RWPE2 (cell line): ENCODE measurements at regions not wholly inside any gene's neighbourhood (a gene's known extent, or its start where the extent isn't known, plus 50 kb on each side); places are given as distances from the start of the nearest gene placed in this dataset.
A peak's percentile ranks its signal among the peaks of the same experiment; 100 is the strongest.

Experiments
- ATAC-seq: fragments of 200-7000 bp; cut with Tn5 transposase; 3 replicates; pipeline ENCODE4 v1.9.1; 2021; ENCODE audit warnings: low read depth
- DNase-seq: peaks from one replicate; pipeline ENCODE4 v3.0.0-alpha.2; 2020; ENCODE audit warnings: low spot score
- H3K27ac ChIP-seq: fragments of 450-650 bp; 2 replicates; pipeline ENCODE4 v1.5.1; 2017; ENCODE audit warnings: mild to moderate bottlenecking; ENCODE audit not compliant: poor library complexity, severe bottlenecking
- H3K27me3 ChIP-seq: fragments of 250-450 bp; sonication (Bioruptor Pico); 2 replicates; pipeline ENCODE4 v1.5.1; 2021; ENCODE audit warnings: mild to moderate bottlenecking, moderate library complexity; ENCODE audit not compliant: insufficient read depth, poor library complexity, severe bottlenecking
- H3K36me3 ChIP-seq: fragments of 250-450 bp; sonication (Bioruptor Pico); 2 replicates; pipeline ENCODE4 v1.5.1; 2020; ENCODE audit warnings: low read depth, mild to moderate bottlenecking, moderate library complexity
- H3K4me1 ChIP-seq: fragments of 250-450 bp; sonication (Bioruptor Pico); 2 replicates; pipeline ENCODE4 v1.5.1; 2021; ENCODE audit warnings: mild to moderate bottlenecking, moderate library complexity; ENCODE audit not compliant: insufficient read depth, poor library complexity, severe bottlenecking
- H3K4me3 ChIP-seq: fragments of 250-450 bp; sonication (Bioruptor Pico); 2 replicates; pipeline ENCODE4 v1.5.1; 2021; ENCODE audit warnings: mild to moderate bottlenecking, moderate library complexity; ENCODE audit not compliant: severe bottlenecking
- H3K9me3 ChIP-seq: fragments of 250-450 bp; sonication (Bioruptor Pico); 2 replicates; pipeline ENCODE4 v1.5.1; 2021; ENCODE audit warnings: mild to moderate bottlenecking, moderate library complexity; ENCODE audit not compliant: severe bottlenecking
- CTCF ChIP-seq: fragments of 450-650 bp; IDR thresholded peaks from one replicate; pipeline ENCODE4 v1.5.1; 2017; ENCODE audit warnings: mild to moderate bottlenecking, moderate library complexity; ENCODE audit not compliant: poor library complexity, severe bottlenecking

- Histone ChIP-seq H3K4me1 (peaks cover 9% of the 10 kb centered on the region), H3K9me3 (no peaks in the 10 kb centered on the region), H3K36me3 (no peaks in the 10 kb centered on the region), H3K4me3 (no peak overlapping the region), H3K27ac (peak overlapping the region; percentile 46), H3K27me3 (no peaks in the 10 kb centered on the region)
- ATAC-seq (no peak), DNase-seq (no peak)
- no peak for TF ChIP-seq CTCF
Measured at GRCh38 chr11:26027887-26028286, 304.0 kb upstream of the ANO3 start.

DNA sequence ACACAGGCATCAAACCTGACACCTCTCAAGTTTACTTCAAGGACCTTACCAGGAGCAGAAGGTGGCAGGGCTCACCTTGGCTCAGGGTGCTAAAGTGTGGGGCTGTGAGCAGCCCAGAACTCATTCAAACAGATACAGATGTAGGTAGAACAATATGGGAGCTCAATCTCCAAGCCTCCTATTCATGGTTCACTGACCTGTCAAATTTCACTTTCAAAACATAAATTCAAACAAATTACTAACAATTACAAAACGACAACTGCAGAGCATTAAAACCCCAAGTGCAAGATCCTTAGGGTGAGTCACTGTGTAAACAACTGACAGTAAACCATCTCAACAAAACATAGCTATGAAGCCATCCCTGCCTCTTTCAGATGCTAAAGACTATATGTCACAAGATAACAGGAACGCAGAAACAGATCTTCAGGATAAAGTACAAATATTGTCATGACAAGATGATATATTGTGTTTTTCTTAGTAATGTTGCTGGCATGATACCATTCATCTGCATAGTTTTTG lies 303.5 kb upstream of the ANO3 start:
- Histone ChIP-seq H3K9me3 (no peaks in the 10 kb centered on the region), H3K27me3 (no peaks in the 10 kb centered on the region), H3K36me3 (no peaks in the 10 kb centered on the region), H3K4me3 (no peak overlapping the region), H3K27ac (peak overlapping the region; percentile 46), H3K4me1 (peaks cover 9% of the 10 kb centered on the region)
- no peak for TF ChIP-seq CTCF
- DNase-seq: no peak
- peak; percentile 87 for ATAC-seq

- H3K9me3 ChIP-seq: no peaks in the 10 kb centered on the region
- H3K27ac ChIP-seq: no peak overlapping the region
- DNase-seq (no peak), ATAC-seq (no peak)
- no peaks in the 10 kb centered on the region for H3K27me3 ChIP-seq
- TF ChIP-seq CTCF: no peak
- no peaks in the 10 kb centered on the region for H3K36me3 ChIP-seq
- peaks cover 7% of the 10 kb centered on the region for H3K4me1 ChIP-seq
- H3K4me3 ChIP-seq: no peak overlapping the region
Measured at GRCh38 chr11:26030399-26030798, 301.5 kb upstream of the ANO3 start.

DNA sequence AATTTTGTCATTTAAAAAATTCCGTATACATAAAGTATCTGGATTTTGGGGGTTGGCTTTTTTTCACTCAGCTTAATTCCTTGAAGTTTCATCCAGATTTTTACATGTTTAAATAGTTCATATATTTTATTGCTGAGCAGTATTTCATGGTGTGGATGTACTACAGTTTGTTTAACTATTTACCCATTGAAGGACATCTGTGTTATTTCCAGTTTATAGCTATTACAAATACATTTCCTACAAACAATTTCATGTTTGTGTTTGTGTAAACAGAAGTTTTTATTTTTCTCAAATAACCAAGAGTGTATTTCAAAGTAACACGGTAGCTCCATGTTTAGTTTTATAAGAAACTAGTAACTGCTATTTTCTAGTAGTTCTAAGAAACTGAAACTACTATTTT lies 299.7 kb upstream of the ANO3 start:
- Histone ChIP-seq H3K36me3 (no peaks in the 10 kb centered on the region), H3K27ac (no peak overlapping the region), H3K27me3 (no peaks in the 10 kb centered on the region), H3K4me1 (no peaks in the 10 kb centered on the region), H3K4me3 (no peak overlapping the region), H3K9me3 (no peaks in the 10 kb centered on the region)
- DNase-seq (no peak), ATAC-seq (no peak)
- no peak for TF ChIP-seq CTCF

DNA sequence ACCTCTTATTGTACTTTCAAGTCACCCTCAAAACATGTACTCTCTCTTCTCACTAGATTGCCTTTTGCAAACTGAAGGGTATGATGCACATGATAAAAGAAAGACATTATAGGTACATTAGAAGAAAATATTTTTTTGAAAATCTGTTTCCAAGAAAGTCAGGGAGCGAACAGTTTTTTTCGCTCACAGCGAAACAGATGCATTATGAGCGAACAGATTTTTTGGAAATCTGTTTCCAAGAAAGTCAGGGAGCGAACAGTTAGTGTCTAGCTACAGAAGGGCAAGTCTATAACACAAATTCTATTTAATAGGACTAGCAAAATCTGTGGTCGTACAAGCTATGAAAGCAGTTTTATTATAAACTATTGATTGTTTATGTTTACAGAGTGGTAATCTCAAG lies 296.2 kb upstream of the ANO3 start:
- Histone ChIP-seq H3K4me3 (no peak overlapping the region), H3K27me3 (no peaks in the 10 kb centered on the region), H3K36me3 (no peaks in the 10 kb centered on the region), H3K9me3 (no peaks in the 10 kb centered on the region), H3K27ac (no peak overlapping the region), H3K4me1 (no peaks in the 10 kb centered on the region)
- TF ChIP-seq CTCF: no peak
- ATAC-seq (no peak), DNase-seq (no peak)
